IPS-15b (cell line): ENCODE measurements at regions not wholly inside any gene's neighbourhood (a gene's known extent, or its start where the extent isn't known, plus 50 kb on each side); places are given as distances from the start of the nearest gene placed in this dataset.
"Not testable (repeated sequence)": the region's sequence is repeated elsewhere in the genome, so short reads cannot be mapped to it uniquely, and the experiment has no call there.

Experiments used
- H3K27me3 ChIP-seq: one replicate; pipeline ENCODE4 v1.6.1; 2013; ENCODE audit warnings: low read length; ENCODE audit not compliant: control insufficient read depth, insufficient read depth
- H3K36me3 ChIP-seq: one replicate; pipeline ENCODE4 v1.6.1; 2013; ENCODE audit warnings: low read length; ENCODE audit not compliant: control insufficient read depth, insufficient read depth
- H3K4me1 ChIP-seq: one replicate; pipeline ENCODE4 v1.6.1; 2013; ENCODE audit warnings: mild to moderate bottlenecking, low read length; ENCODE audit not compliant: control insufficient read depth, insufficient read depth
- H3K4me3 ChIP-seq: one replicate; pipeline ENCODE4 v1.5.1; 2013; ENCODE audit warnings: low read depth, low read length
- H3K9ac ChIP-seq: one replicate; pipeline ENCODE4 v1.6.1; 2013; ENCODE audit warnings: low read depth, mild to moderate bottlenecking, low read length
- H3K9me3 ChIP-seq: one replicate; pipeline ENCODE4 v1.6.1; 2013; ENCODE audit warnings: mild to moderate bottlenecking, low read length; ENCODE audit not compliant: control insufficient read depth, insufficient read depth

DNA sequence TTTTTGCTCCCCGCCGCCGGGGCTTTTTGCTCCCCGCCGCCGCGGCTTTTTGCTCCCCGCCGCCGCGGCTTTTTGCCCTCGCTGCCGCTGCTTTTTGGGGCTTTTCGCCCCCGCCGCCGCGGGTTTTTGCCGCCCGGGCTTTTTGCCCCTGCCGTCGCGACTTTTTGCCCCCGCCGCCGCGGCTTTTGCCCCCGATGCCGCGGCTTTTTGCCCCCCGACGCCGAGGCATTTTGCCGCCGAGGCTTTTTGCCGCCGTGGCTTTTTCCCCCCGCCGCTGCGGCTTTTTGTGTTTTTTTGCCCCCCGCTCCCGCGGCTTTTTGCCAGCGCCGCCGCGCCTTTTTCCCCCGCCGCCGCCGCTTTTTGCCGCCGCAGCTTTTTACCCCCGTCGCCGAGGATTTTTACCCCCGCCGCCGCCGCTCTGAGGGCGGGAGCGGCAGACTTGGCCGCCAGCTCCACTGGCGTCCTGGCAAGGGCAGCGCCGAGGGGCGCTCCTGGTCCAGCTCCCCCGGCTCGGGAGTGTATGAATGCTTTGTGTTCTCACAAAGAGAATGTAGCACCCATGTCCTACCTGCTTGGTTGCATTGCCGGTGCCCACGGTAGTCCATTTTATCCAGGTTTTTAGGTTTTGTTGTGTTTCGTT is 151.7 kb downstream of the KCNJ18 start:
- no peak overlapping the region for H3K4me3 ChIP-seq
- no peak overlapping the region for H3K9ac ChIP-seq
- H3K9me3 ChIP-seq: peaks cover 4% of the 10 kb centered on the region
- H3K36me3 ChIP-seq: peaks cover 2% of the 10 kb centered on the region
- no peaks in the 10 kb centered on the region for H3K4me1 ChIP-seq
- no peaks in the 10 kb centered on the region for H3K27me3 ChIP-seq

DNA sequence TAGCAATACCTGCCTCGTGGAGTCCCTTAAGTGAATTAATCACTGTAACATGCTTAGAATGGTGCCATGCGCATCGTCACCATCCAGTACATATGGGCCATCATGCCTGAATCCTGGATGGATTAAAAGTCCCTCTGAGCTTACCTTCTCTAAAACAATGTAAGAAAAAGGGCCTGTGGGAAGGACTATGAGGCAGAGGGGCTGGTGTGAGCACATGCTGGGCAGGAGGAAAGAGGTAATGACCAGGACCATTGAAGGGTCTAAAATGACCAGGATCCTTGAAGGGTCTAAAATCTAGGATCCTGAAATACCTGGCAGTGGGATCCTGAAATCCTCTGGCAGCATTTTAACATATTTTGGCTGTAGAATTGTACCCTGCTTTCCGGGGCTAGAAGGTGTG is 156.2 kb downstream of the KCNJ18 start:
- not testable (repeated sequence) for H3K9ac ChIP-seq, H3K4me1 ChIP-seq, H3K27me3 ChIP-seq, H3K36me3 ChIP-seq, H3K4me3 ChIP-seq
- H3K9me3 ChIP-seq: peaks cover 11% of the 10 kb centered on the region

DNA sequence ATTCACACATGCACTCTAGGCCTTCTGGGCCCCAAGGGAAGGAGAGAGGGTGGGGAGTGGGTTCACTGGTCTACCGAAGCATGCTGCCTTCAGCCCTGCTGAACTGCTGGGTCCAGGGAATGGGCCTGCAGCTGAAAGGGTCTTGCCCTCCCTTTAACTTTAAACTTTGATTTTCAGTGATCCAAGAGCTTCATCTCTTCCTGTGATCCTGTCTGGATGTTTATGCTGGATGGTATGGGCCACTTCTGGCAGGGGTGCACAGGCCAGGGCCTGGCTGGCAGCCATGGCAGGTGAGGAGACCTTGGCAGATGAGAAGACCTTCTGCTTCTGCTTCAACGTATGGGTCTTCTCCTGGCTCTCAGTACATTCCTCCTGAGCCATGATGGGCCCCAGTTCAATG is 156.7 kb downstream of the KCNJ18 start:
- H3K36me3 ChIP-seq, H3K9ac ChIP-seq, H3K27me3 ChIP-seq, H3K4me1 ChIP-seq, H3K4me3 ChIP-seq: not testable (repeated sequence)
- peaks cover 11% of the 10 kb centered on the region for H3K9me3 ChIP-seq

DNA sequence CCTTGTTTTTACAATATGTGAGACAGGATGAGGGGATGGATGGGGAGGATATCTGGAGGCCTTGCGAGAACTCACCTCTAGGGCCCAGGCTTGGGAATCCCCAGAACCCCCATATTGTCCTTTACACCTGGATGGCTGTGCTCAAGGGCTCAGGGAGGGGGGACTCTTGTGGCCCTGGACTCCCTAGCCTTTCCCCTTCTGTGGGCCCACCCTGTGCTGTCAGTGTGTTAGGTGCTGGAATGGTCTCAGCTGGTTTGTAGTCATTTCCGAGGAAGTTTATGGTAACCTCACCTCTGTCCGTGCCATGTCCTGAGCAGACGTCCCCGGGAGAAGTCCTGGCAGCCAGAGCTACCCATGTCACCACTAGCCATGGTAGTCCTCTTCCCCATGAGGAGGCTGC is 158.3 kb downstream of the KCNJ18 start:
- H3K4me3 ChIP-seq, H3K4me1 ChIP-seq, H3K9ac ChIP-seq, H3K36me3 ChIP-seq, H3K27me3 ChIP-seq: not testable (repeated sequence)
- peaks cover 11% of the 10 kb centered on the region for H3K9me3 ChIP-seq
